ENCODE measurements at regions not wholly inside any gene's neighbourhood (a gene's known extent, or its start where the extent isn't known, plus 50 kb on each side); places are given as distances from the start of the nearest gene placed in this dataset.
"Not testable (repeated sequence)": the region's sequence is repeated elsewhere in the genome, so short reads cannot be mapped to it uniquely, and the experiment has no call there.

DNA sequence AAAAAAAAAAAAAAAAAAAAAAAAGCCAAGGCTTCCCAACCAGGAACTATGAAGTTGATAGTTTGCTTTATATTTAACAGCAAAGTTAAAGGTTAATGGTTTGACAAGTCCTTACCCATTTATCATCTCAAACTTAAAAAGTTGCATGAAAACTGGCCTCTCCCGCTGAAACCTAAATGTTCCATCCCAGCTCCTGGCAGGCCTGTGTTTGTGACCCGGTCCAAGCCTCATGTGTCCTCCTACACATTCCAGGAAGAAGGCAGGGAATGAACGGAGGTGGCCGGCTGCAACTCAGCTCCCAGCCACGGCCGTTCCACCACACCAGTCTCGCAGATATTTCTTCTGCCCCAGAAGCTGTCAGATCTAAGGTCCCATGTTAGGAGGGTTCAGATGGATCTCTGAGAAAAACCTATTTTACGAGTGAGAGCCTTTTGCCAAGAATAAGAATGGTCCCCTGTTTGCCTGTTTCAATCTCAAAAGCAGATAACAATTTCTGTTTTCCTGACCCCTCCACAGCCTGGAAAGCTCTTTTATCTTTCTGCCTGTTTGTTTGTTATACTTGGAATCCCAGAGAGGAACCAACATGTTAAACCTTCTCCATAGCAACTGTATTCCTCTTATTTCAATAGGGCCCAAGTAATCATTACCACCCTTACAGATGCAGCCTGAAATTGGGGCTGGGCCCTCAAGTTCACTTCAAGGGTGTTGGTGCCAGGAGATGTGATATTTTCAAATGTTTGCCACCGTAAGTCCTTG lies 56.5 kb downstream of the KCTD12 start:
- DNase-seq: no peak

DNA sequence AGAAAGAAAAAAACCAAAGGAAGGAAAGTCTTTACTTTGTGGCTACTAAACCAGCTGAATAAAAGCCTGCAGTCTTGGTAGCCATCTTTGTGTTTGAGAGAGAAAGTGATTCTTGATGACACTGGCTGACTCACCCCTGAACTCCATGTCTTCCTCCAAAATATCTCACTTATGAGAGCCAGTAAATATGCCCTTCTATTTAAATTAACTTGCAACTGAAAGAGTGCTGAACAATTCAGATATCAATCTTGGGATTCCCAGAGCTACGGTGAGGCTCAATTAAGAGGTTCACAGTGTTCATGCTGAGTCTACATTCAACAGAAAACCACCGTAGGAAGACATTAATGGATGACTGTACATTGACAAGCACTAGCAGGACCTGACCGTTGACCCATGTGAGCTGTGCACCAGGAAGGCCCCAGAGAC lies 57.9 kb downstream of the KCTD12 start:
- DNase-seq: no peak

DNA sequence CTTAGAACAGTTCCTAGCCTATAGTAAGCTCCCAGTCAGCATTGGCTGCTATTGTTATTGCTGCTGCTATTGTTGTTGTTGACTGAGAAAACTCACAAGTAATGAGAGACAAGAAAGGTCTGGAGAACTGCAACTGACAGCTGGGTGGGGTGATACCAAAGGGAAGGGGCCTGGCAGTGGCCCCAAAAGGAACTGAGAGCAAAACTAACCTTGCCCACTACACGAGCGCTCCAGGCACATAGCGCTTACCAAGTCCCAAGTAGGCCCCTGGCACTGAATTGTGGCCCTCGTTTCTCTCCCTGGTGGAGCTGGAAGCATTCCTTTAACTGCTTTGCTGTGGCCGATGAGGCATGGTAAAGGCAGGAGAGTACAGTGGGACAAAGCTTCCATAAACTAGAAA lies 59.7 kb downstream of the KCTD12 start:
- no peak for DNase-seq

DNA sequence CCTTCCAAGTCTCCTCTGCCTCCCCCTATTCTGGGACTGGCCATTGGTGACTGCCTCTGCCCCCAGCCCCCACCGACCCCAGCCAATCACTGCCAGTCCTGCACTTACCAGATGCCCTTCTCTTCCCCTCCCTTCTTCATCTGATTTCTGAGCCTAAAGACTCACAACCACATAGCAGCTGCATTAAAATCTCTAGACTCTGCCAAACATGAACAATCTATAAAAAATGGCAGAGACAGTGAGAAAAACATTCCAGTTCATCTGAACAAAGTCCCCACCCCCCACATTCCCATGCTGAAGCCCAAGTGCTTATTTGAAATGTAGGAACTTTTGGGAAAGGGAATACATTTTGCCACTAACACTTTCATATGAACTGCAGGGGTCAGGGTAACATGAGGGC lies 60.8 kb downstream of the KCTD12 start:
- no peak for DNase-seq

- DNase-seq: no peak
These were observed 62.2 kb downstream of the KCTD12 start for GRCh38 chr13:76823969-76824368.

DNA sequence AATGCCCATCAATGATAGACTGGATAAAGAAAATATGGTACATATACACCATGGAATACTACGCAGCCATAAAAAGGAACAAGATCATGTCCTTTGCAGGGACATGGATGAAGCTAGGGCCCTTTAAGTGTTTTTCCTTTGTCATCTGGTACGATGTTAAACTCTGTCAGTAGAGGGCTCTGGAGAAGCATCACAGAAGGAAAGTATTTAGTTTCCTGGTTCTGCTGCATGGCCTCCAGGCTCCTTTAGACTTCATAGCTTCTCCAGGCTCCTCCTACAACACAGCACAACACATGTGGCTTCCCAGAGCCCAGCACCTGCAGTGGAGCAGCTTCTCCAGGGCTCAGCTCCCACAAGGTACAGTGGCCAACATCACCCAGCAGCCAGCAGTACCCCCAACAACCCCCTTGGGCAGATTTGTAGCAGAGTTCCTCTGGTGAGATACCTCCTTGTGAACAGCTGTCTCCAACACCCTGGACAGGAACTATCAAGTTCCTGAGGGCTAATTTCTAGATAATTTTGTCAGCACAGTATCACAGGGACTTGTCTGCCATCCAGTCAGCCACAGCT lies 63.4 kb downstream of the KCTD12 start:
- DNase-seq: peak; percentile 21

GRCh38 chr13:76821222-76821621 lies 65.0 kb downstream of the KCTD12 start:
- DNase-seq: not testable (repeated sequence)

DNA sequence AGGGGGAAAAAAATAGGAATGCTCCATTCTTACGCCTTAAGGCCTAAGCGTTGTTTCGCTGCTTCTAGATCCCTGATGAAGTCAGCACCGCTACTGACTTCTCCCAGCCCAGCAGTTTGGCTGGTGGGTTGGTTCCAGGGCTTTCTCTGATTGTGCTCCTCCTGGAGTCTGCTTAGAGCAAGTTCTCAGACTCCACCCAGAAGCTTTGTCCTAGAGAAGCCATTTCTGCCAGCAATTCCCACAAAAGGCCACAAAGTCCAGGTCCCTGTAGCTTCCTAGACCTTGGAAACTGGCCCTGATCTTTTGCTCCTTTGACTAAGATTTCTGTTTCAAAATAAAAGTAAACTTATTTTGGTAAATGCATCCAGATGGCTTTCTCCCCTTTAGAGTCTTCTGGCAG lies 65.4 kb downstream of the KCTD12 start:
- DNase-seq: no peak

DNA sequence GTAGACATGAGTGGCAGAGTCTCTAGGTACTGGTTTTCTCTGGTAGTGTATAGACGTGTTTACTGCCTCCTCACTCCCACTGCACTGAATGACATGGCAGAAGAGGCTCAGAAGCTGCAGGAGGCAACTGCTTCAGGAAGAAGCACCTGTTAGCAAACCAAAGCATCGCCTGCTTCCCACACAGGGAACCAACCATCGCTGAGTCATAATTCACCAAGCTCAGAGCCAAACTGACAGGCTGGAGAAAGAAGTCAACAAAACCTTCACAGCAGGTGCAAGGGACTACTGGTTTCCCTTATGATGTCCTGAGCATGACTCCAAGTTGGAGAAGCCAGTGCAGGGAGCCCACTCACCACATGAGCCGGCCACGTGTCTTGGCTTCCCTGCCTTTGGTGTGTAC lies 69.8 kb downstream of the KCTD12 start:
- DNase-seq: no peak

DNA sequence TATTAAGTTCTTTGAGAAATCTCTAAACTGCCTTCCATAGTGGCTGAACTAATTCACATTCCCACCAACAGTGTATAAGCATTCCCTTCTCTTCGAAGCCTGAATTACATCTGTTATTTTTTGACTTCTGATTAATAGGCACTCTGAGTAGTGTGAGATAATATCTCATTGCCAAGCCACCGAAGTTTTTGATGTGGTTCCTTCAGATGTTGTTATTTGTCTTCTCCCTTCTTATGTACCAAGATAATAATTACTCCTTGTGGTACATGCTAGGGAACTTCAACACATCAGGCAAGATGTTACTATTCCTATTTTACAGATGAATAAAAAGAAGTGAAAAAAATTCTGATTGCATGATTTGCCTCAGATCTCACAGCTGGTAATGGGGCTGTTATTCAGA lies 70.9 kb downstream of the KCTD12 start:
- DNase-seq: no peak

DNA sequence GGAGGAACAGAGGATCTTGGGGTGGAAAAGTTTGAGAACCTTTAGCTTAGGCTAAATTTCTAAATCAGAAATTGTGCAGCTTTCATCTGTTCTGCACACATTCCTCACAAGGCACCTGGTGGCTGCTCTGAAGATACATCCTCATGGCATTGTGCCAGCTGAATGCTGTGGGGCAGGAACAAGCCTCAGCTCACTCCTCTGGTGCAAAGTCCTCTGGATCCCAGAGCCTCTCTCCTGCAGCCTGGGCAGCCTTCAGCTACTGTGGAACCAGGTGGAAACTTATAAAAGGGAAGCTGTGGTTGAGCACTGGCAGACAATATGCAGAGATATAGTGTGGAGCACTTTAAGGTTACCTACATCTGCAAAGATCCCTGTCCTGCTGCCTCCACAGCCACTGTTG lies 72.3 kb downstream of the KCTD12 start:
- DNase-seq: no peak

GRCh38 chr13:76813000-76813691 lies 73.1 kb downstream of the KCTD12 start:
- DNase-seq: no peak

DNA sequence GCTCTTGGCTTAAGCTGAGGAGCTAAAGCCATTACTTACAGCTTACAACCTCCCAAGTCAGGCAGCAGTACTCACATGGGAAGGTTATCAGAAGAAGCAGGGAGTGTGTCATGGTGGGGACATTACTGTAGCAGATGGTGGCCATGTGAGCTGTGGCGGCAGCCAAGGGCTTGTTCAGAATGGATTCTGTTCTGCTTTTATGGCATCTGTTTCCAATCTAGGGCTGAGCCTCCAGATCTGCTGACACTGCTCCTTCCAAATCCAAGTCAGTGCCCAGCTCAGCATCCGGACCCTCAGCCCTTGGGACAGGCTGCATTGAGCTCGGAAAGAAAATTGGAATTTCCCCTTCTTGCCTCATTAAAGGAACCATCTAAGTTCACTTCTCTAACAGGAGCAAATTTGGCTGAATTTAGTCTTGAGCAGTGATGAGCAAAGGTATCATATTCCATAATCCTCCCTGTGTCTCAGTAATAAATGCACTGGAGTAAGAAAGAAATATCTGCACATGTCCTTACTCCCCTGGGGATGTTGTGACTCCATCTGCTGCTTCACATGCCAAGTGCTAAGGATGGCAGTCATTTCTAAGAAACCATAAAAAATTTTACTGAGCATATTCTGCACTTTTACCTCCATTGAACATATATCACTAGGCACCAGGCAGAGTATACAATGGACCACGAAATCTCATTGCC lies 73.9 kb downstream of the KCTD12 start:
- DNase-seq: no peak

GRCh38 chr13:76809389-76809788 lies 76.8 kb downstream of the KCTD12 start:
- no peak for DNase-seq

DNA sequence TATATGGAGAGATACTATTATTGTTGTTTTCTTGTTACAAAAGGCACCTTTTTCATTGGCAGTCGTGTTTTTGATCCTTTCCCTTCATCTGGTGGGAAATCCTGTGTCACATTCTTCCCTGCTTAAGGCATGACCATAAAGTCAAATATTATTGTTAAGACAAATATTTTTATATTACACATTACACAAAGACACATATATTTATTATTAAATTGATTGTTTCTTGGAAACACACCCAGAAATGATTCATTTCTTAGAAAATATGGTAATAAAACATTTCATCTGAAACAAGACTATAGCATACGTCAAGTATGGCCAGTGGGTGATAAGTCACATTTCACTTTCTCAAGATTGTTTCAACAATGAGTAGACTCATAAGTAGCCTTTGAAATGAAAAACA lies 77.3 kb downstream of the KCTD12 start:
- DNase-seq: no peak

DNA sequence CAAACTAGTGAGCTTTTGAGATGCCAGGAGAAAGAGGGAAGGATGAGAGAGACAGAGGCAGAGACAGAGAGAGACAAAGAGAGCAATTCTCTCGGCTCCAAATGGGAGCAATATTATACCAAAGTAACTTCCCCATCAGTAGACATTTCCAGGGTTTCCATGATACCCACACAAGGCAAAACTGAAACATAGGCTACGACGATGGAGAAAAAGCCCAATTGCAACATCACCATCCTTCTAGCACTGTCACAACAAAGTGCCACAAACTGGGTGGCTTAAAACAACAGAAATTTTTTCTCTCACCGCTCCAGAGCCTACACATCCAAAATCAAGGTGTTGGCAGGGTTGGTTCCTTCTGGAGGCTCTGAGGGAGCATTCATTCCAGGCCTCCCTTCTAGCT lies 81.4 kb downstream of the KCTD12 start:
- no peak for DNase-seq

- no peak for DNase-seq
These were observed 82.4 kb downstream of the KCTD12 start for GRCh38 chr13:76803831-76804230.

DNA sequence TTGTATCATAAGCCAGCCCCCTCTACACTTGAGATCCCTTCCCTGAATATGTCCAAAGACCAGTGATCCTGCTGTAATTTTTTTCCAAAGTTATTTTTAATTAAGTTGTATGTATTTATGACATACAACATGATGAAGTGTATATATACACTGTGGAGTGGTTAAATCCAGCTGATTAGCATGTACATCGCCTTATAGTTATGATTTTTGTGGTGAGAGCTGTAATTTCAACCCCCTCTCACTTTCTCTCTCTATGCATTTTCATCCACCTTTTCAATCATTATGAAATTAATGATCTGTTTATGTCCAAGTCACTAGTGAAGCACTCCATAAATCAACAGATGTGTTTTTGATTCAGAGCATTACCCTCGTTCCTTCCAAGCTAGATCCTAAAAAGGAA lies 85.3 kb downstream of the KCTD12 start:
- DNase-seq: no peak

GRCh38 chr13:76799696-76800095 lies 86.5 kb downstream of the KCTD12 start:
- DNase-seq: no peak

DNA sequence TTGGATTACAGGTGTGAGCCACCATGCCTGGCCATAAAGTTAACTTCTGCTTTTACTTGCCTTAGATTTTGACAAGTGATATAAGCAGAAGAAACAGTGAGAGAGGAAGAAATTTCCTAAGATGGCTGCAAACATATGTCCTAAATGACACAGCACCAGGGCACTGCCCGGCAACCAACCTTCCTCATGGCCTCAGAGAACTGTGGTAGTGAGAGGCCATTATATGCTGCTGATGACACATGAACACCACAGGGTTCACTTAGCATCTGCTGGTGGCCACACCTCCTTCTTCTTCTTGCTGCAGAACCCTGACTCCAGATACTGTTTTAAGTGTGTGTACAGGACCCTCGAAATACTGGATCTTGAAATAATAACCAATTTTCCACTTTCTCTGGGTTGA lies 88.2 kb downstream of the KCTD12 start:
- no peak for DNase-seq

- no peak for DNase-seq
These were observed 88.8 kb downstream of the KCTD12 start for GRCh38 chr13:76797361-76797760.

DNA sequence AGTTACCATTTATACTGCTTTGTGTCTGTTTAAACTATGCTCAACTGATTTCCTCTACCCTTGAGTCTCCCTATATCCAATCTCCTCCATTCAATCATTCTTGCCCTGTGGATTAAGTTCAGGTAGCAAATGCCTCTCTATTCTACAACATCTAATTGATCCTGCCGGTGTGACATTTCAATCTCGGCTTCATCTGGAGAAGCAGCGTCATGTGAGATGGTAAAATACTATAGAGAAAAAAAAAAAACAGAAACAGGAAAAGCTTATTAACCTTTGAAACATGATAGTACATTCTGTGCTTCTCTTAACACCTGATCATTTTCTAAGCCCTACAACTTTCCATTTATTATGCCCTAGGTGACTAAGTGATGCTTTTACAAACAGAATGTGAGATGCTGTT lies 89.4 kb downstream of the KCTD12 start:
- DNase-seq: no peak
